ENCODE measurements at regions not wholly inside any gene's neighbourhood (a gene's known extent, or its start where the extent isn't known, plus 50 kb on each side); places are given as distances from the start of the nearest gene placed in this dataset.
"Not testable (repeated sequence)": the region's sequence is repeated elsewhere in the genome, so short reads cannot be mapped to it uniquely, and the experiment has no call there.

DNA sequence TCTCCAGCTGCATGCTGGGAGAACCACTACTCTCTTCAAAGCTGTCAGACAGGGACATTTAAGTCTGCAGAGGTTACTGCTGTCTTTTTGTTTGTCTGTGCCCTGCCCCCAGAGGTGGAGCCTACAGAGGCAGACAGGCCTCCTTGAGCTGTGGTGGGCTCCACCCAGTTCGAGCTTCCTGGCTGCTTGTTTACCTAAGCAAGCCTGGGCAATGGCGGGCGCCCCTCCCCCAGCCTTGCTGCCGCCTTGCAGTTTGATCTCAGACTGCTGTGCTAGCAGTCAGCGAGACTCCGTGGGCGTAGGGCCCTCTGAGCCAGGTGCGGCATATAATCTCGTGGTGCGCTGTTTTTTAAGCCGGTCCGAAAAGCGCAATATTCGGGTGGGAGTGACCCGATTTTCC is 215.0 kb downstream of the STIM2 start:
- not testable (repeated sequence) for H3K4me3 ChIP-seq (ENCODE audit: low read length); H3K9ac ChIP-seq (ENCODE audit: low read length); H3K56ac ChIP-seq (ENCODE audit: low read length); H3K4ac ChIP-seq (ENCODE audit: low read depth, low read length); H2AK5ac ChIP-seq (ENCODE audit: low read length); H4K5ac ChIP-seq (ENCODE audit: low read length); H3K18ac ChIP-seq (ENCODE audit: low read length); H2BK5ac ChIP-seq (ENCODE audit: low read length); H3K4me1 ChIP-seq (ENCODE audit: control insufficient read depth, low read depth, low read length); H3K36me3 ChIP-seq (ENCODE audit: control insufficient read depth, insufficient read depth, low read length); H2BK15ac ChIP-seq (replicated peaks; ENCODE audit: low read depth); H3K79me2 ChIP-seq (ENCODE audit: control insufficient read depth, insufficient read depth, low read length); H4K8ac ChIP-seq (ENCODE audit: low read depth, low read length); H3K4me2 ChIP-seq (ENCODE audit: low read length); H3K27ac ChIP-seq (ENCODE audit: low read depth, low read length); H3K23ac ChIP-seq (ENCODE audit: low read length); H3K79me1 ChIP-seq (ENCODE audit: low read length); H3K27me3 ChIP-seq (ENCODE audit: insufficient read depth, low read length, poor library complexity); H2BK120ac ChIP-seq (ENCODE audit: low read depth, low read length)
- no CpG with 5 or more reads among the region's 15 CpGs for WGBS (ENCODE audit: extremely low coverage, insufficient coverage, low lambda C conversion rate)
- DNase-seq, result peak; percentile 47

GRCh38 chr4:27078934-27079455 is 218.4 kb downstream of the STIM2 start:
- H2BK120ac ChIP-seq (ENCODE audit: low read depth, low read length), result no peak overlapping the region
- H3K27me3 ChIP-seq (ENCODE audit: insufficient read depth, low read length, poor library complexity), result no peaks in the 10 kb centered on the region
- no peak overlapping the region for H2AK5ac ChIP-seq (ENCODE audit: low read length)
- no peaks in the 10 kb centered on the region for H3K36me3 ChIP-seq (ENCODE audit: control insufficient read depth, insufficient read depth, low read length)
- H3K79me1 ChIP-seq (ENCODE audit: low read length), result no peaks in the 10 kb centered on the region
- H3K18ac ChIP-seq (ENCODE audit: low read length), result no peak overlapping the region
- no peak overlapping the region for H3K27ac ChIP-seq (ENCODE audit: low read depth, low read length)
- H2BK15ac ChIP-seq (replicated peaks; ENCODE audit: low read depth), result no peak overlapping the region
- WGBS (ENCODE audit: extremely low coverage, insufficient coverage, low lambda C conversion rate), result no CpG with 5 or more reads among the region's 4 CpGs
- no peak overlapping the region for H3K23ac ChIP-seq (ENCODE audit: low read length)
- H3K4me3 ChIP-seq (ENCODE audit: low read length), result no peak overlapping the region
- H3K56ac ChIP-seq (ENCODE audit: low read length), result no peak overlapping the region
- H4K8ac ChIP-seq (ENCODE audit: low read depth, low read length), result no peak overlapping the region
- no peak overlapping the region for H2BK5ac ChIP-seq (ENCODE audit: low read length)
- H3K79me2 ChIP-seq (ENCODE audit: control insufficient read depth, insufficient read depth, low read length), result no peaks in the 10 kb centered on the region
- H3K4ac ChIP-seq (ENCODE audit: low read depth, low read length), result no peak overlapping the region
- peaks cover under 1% of the 10 kb centered on the region for H3K4me1 ChIP-seq (ENCODE audit: control insufficient read depth, low read depth, low read length)
- DNase-seq, result no peak
- H3K4me2 ChIP-seq (ENCODE audit: low read length), result no peak overlapping the region
- no peak overlapping the region for H4K5ac ChIP-seq (ENCODE audit: low read length)
- H3K9ac ChIP-seq (ENCODE audit: low read length), result no peak overlapping the region

DNA sequence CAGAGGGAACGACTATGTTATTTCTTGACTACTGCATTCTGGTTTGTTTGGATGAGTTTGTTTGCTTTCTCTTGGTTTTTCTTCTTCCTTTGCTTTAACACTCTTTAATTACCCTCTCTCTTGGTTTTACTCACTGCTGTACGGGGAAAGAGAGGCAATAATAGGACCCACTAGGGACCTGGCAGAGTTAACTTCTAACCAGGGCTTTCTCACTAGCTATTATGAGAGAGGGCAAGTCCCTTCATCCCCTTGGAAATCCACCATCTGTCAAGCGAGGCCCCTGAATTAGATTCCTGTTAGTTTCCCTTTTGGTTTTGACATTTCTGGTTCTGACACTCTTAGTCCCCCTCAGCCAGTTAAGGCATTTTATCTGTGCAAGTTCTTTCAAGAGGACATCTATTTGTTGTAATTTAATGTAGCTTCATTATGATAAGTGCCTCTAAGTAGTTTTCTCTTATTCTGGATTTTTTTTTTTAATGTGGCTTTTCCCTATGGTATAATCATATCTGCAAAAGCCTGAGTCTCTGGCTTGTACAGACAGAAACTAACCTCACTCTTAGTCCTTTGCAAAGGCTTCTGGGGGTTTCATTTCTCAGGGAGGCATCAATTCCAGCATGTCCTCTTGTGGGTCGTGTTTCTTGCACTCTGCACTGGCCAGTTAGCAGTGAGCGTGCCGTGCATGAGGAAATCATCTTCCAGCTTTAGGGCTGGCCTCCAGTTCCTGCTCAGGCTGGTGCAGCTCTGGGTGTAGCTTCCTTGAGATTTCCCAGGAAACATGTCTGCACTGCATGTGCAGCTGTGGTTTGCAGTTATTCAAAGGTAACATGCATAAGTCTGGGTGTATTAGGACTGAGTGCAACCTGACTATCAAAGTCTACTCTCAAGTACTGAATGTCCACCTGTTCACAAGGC is 221.3 kb downstream of the STIM2 start:
- Histone ChIP-seq H3K56ac (ENCODE audit: low read length) (no peak overlapping the region), H3K79me2 (ENCODE audit: control insufficient read depth, insufficient read depth, low read length) (no peaks in the 10 kb centered on the region), H3K4ac (ENCODE audit: low read depth, low read length) (no peak overlapping the region), H4K8ac (ENCODE audit: low read depth, low read length) (no peak overlapping the region), H3K36me3 (ENCODE audit: control insufficient read depth, insufficient read depth, low read length) (no peaks in the 10 kb centered on the region), H3K27me3 (ENCODE audit: insufficient read depth, low read length, poor library complexity) (no peaks in the 10 kb centered on the region), H3K4me2 (ENCODE audit: low read length) (no peak overlapping the region), H3K23ac (ENCODE audit: low read length) (no peak overlapping the region), H4K5ac (ENCODE audit: low read length) (no peak overlapping the region), H3K9ac (ENCODE audit: low read length) (no peak overlapping the region), H2BK5ac (ENCODE audit: low read length) (no peak overlapping the region), H3K18ac (ENCODE audit: low read length) (no peak overlapping the region), H2AK5ac (ENCODE audit: low read length) (no peak overlapping the region), H3K79me1 (ENCODE audit: low read length) (no peaks in the 10 kb centered on the region), H3K4me1 (ENCODE audit: control insufficient read depth, low read depth, low read length) (peaks cover 1% of the 10 kb centered on the region), H3K4me3 (ENCODE audit: low read length) (no peak overlapping the region), H3K27ac (ENCODE audit: low read depth, low read length) (no peak overlapping the region), H2BK120ac (ENCODE audit: low read depth, low read length) (no peak overlapping the region), H2BK15ac (replicated peaks; ENCODE audit: low read depth) (no peak overlapping the region)
- DNase-seq, result no peak
- no CpG with 5 or more reads among the region's 6 CpGs for WGBS (ENCODE audit: extremely low coverage, insufficient coverage, low lambda C conversion rate)

GRCh38 chr4:27082776-27083175 is 222.1 kb downstream of the STIM2 start:
- no peak overlapping the region for H2BK5ac ChIP-seq (ENCODE audit: low read length)
- H3K4me2 ChIP-seq (ENCODE audit: low read length), result no peak overlapping the region
- H3K4me3 ChIP-seq (ENCODE audit: low read length), result no peak overlapping the region
- no peak overlapping the region for H4K8ac ChIP-seq (ENCODE audit: low read depth, low read length)
- H4K5ac ChIP-seq (ENCODE audit: low read length), result no peak overlapping the region
- H3K27ac ChIP-seq (ENCODE audit: low read depth, low read length), result no peak overlapping the region
- no peak overlapping the region for H3K9ac ChIP-seq (ENCODE audit: low read length)
- H3K56ac ChIP-seq (ENCODE audit: low read length), result no peak overlapping the region
- DNase-seq, result no peak
- H3K23ac ChIP-seq (ENCODE audit: low read length), result no peak overlapping the region
- H3K27me3 ChIP-seq (ENCODE audit: insufficient read depth, low read length, poor library complexity), result no peaks in the 10 kb centered on the region
- no CpG with 5 or more reads among the region's 4 CpGs for WGBS (ENCODE audit: extremely low coverage, insufficient coverage, low lambda C conversion rate)
- H2AK5ac ChIP-seq (ENCODE audit: low read length), result no peak overlapping the region
- H3K4me1 ChIP-seq (ENCODE audit: control insufficient read depth, low read depth, low read length), result peaks cover 1% of the 10 kb centered on the region
- no peak overlapping the region for H2BK120ac ChIP-seq (ENCODE audit: low read depth, low read length)
- H3K4ac ChIP-seq (ENCODE audit: low read depth, low read length), result no peak overlapping the region
- H3K79me2 ChIP-seq (ENCODE audit: control insufficient read depth, insufficient read depth, low read length), result no peaks in the 10 kb centered on the region
- H3K36me3 ChIP-seq (ENCODE audit: control insufficient read depth, insufficient read depth, low read length), result no peaks in the 10 kb centered on the region
- no peak overlapping the region for H2BK15ac ChIP-seq (replicated peaks; ENCODE audit: low read depth)
- no peaks in the 10 kb centered on the region for H3K79me1 ChIP-seq (ENCODE audit: low read length)
- no peak overlapping the region for H3K18ac ChIP-seq (ENCODE audit: low read length)

DNA sequence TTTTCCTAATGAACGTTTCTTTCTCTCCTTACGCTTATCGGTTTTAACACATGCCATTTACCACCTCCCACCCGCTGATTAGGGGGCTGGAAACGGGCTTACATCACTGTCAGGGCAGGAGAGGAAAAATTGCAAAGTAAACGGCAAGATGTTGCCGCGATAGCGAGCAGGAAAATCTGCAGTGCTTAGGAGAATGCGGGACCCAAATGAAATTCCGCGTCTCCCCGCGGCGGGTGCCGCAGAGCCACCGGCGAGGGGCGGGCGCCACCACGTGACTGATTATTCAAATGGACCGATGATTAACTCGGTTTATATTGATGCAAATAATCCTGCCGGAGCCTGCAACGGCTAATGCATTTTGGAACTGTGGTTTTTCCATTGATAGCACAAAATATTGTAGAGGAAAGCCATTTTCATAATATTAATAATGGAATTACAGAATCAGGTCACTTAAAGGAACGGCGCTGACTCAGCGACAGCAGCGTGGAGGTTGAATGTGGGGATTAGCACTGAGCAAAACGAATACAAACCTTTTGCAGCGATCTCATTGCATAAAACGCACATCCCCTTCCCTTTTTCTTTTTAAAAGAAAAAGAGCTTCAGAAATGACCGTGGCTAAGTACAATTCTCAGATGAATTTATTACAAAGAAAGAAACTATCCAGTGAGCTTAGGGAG is 224.2 kb downstream of the STIM2 start:
- H3K23ac ChIP-seq (ENCODE audit: low read length), result no peak overlapping the region
- H2BK5ac ChIP-seq (ENCODE audit: low read length), result no peak overlapping the region
- H3K9ac ChIP-seq (ENCODE audit: low read length), result no peak overlapping the region
- H4K5ac ChIP-seq (ENCODE audit: low read length), result no peak overlapping the region
- H3K18ac ChIP-seq (ENCODE audit: low read length), result no peak overlapping the region
- H3K27me3 ChIP-seq (ENCODE audit: insufficient read depth, low read length, poor library complexity), result no peaks in the 10 kb centered on the region
- no peak overlapping the region for H2BK15ac ChIP-seq (replicated peaks; ENCODE audit: low read depth)
- H3K56ac ChIP-seq (ENCODE audit: low read length), result peak overlapping the region; percentile 35
- no peaks in the 10 kb centered on the region for H3K79me2 ChIP-seq (ENCODE audit: control insufficient read depth, insufficient read depth, low read length)
- H3K27ac ChIP-seq (ENCODE audit: low read depth, low read length), result no peak overlapping the region
- peak; percentile 87 for DNase-seq
- no peak overlapping the region for H3K4me3 ChIP-seq (ENCODE audit: low read length)
- H4K8ac ChIP-seq (ENCODE audit: low read depth, low read length), result no peak overlapping the region
- no peaks in the 10 kb centered on the region for H3K36me3 ChIP-seq (ENCODE audit: control insufficient read depth, insufficient read depth, low read length)
- peaks cover 6% of the 10 kb centered on the region for H3K4me1 ChIP-seq (ENCODE audit: control insufficient read depth, low read depth, low read length)
- no CpG with 5 or more reads among the region's 33 CpGs for WGBS (ENCODE audit: extremely low coverage, insufficient coverage, low lambda C conversion rate)
- H3K79me1 ChIP-seq (ENCODE audit: low read length), result no peaks in the 10 kb centered on the region
- peak overlapping the region; percentile 55 for H3K4me2 ChIP-seq (ENCODE audit: low read length)
- H2BK120ac ChIP-seq (ENCODE audit: low read depth, low read length), result no peak overlapping the region
- H2AK5ac ChIP-seq (ENCODE audit: low read length), result no peak overlapping the region
- no peak overlapping the region for H3K4ac ChIP-seq (ENCODE audit: low read depth, low read length)

All from mesendoderm (in vitro differentiated cells).